HL-60 (cell line): ENCODE measurements at regions not wholly inside any gene's neighbourhood (a gene's known extent, or its start where the extent isn't known, plus 50 kb on each side); places are given as distances from the start of the nearest gene placed in this dataset.
"Not testable (repeated sequence)": the region's sequence is repeated elsewhere in the genome, so short reads cannot be mapped to it uniquely, and the experiment has no call there.

Source experiments
- GABPA ChIP-seq: IDR thresholded peaks from 2 replicates; pipeline ENCODE4 v1.6.1; 2012; ENCODE audit warnings: low read depth
- POLR2AphosphoS5 ChIP-seq: IDR thresholded peaks from 2 replicates; pipeline ENCODE4 v1.6.1; 2012; ENCODE audit warnings: low read depth
- REST ChIP-seq: IDR thresholded peaks from 2 replicates; pipeline ENCODE4 v1.6.1; 2012; ENCODE audit warnings: low read depth; ENCODE audit not compliant: insufficient replicate concordance
- SPI1 ChIP-seq: IDR thresholded peaks from 2 replicates; pipeline ENCODE4 v1.6.1; 2012; ENCODE audit warnings: low read depth, mild to moderate bottlenecking, borderline replicate concordance
- TF ChIP-seq, protein P1 (sequence below): IDR thresholded peaks from one replicate; pipeline ENCODE4 v1.5.1; 2011; ENCODE audit warnings: low read length, control low read depth, inconsistent platforms; ENCODE audit not compliant: insufficient read depth

DNA sequence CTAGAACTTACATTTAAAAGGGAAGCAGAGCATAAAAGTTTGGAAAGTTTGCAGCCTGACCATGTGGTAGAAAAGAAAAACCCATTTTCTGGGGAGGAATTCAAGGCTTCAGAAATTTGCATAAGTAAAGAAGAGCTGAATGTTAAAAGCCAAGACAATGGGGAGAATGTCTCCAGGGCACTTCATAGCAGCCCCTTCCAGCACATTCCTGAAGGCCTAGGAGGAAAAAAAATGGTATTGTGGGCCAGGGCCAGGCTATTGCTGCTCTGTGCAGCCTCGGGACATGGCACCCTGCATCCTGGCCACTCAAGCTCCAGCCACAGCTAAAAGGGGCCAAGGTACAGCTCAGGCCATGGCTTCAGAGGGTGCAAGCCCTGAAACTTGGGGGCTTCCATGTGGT, 474.2 kb upstream of the MDGA2 start:
- TF ChIP-seq, protein P1, sequence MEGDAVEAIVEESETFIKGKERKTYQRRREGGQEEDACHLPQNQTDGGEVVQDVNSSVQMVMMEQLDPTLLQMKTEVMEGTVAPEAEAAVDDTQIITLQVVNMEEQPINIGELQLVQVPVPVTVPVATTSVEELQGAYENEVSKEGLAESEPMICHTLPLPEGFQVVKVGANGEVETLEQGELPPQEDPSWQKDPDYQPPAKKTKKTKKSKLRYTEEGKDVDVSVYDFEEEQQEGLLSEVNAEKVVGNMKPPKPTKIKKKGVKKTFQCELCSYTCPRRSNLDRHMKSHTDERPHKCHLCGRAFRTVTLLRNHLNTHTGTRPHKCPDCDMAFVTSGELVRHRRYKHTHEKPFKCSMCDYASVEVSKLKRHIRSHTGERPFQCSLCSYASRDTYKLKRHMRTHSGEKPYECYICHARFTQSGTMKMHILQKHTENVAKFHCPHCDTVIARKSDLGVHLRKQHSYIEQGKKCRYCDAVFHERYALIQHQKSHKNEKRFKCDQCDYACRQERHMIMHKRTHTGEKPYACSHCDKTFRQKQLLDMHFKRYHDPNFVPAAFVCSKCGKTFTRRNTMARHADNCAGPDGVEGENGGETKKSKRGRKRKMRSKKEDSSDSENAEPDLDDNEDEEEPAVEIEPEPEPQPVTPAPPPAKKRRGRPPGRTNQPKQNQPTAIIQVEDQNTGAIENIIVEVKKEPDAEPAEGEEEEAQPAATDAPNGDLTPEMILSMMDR: not testable (repeated sequence)
- TF ChIP-seq POLR2AphosphoS5, SPI1, GABPA, REST: not testable (repeated sequence)
